PC-9 (cell line): ENCODE measurements at regions not wholly inside any gene's neighbourhood (a gene's known extent, or its start where the extent isn't known, plus 50 kb on each side); places are given as distances from the start of the nearest gene placed in this dataset.

Experiments used
- EZH2 ChIP-seq: fragments of 200-600 bp; sonication (generic); IDR thresholded peaks from 2 replicates; pipeline ENCODE4 v1.8.0; 2017; ENCODE audit warnings: antibody characterized with exemption, low read depth
- TF ChIP-seq, protein P1 (sequence below): fragments of 200-600 bp; sonication (generic); conservative IDR thresholded peaks from 2 replicates; pipeline ENCODE4 v1.6.1; 2017; ENCODE audit warnings: mixed run types, antibody characterized with exemption, mild to moderate bottlenecking, moderate library complexity

DNA sequence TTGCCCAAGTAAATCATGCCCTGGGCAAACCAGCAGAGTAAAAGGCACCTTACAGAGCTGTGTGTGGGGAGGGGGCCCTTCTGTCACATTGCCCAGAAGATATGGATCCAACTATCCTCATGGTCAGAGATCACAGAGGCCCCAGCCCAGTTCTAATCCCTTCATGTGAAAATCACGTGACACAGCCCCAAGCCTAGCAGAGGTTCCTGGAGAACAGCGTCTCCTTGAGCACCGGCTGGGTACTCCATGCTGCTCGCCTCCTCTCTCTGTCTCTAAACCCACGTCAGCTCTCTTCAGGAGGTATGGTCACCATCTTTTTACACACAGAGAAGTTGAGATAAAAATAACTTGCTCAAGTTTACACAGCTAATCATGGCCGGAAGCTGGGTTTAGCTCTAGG is 230.2 kb downstream of the ANKRD60 start:
- TF ChIP-seq, protein P1, sequence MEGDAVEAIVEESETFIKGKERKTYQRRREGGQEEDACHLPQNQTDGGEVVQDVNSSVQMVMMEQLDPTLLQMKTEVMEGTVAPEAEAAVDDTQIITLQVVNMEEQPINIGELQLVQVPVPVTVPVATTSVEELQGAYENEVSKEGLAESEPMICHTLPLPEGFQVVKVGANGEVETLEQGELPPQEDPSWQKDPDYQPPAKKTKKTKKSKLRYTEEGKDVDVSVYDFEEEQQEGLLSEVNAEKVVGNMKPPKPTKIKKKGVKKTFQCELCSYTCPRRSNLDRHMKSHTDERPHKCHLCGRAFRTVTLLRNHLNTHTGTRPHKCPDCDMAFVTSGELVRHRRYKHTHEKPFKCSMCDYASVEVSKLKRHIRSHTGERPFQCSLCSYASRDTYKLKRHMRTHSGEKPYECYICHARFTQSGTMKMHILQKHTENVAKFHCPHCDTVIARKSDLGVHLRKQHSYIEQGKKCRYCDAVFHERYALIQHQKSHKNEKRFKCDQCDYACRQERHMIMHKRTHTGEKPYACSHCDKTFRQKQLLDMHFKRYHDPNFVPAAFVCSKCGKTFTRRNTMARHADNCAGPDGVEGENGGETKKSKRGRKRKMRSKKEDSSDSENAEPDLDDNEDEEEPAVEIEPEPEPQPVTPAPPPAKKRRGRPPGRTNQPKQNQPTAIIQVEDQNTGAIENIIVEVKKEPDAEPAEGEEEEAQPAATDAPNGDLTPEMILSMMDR = no peak
- no peak for TF ChIP-seq EZH2
